HepG2 (cell line): ENCODE measurements at regions not wholly inside any gene's neighbourhood (a gene's known extent, or its start where the extent isn't known, plus 50 kb on each side); places are given as distances from the start of the nearest gene placed in this dataset.

Experiments
- ATAC-seq: fragments of 200-7000 bp; cut with Tn5 transposase; 3 replicates; pipeline ENCODE4 v1.9.1; 2020; ENCODE audit warnings: mild to moderate bottlenecking, moderate library complexity
- BruUV-seq: library from RNA; stranded (reverse); fragments of 400-500 nt; replicated peaks from 2 replicates; lab custom pipeline; 2021; lab: Mats Ljungman, UMichigan
- CTCF ChIA-PET: fragments of 300-600 bp; formaldehyde crosslinking; extraction: SDS; loops from one replicate; lab custom pipeline; 2021; ENCODE audit warnings: low total read pairs, inconsistent platforms, low intra/inter-chr PET ratio; lab: Yijun Ruan, JAX
- POLR2A ChIA-PET: fragments of 350-600 bp; sonication (Branson Sonifier 250); formaldehyde crosslinking; loops from one replicate; lab custom pipeline; 2020; ENCODE audit warnings: antibody characterized with exemption, inconsistent platforms; lab: Yijun Ruan, JAX
- DNase-seq: peaks from one replicate; pipeline ENCODE4 v3.0.0-alpha.2; 2015; ENCODE audit warnings: low spot score
- FAIRE-seq: peaks from 3 replicates; lab custom pipeline; 2011; peaks lifted over from hg19 to GRCh38; lab: Jason Lieb, UNC
- H2AFZ ChIP-seq: one replicate; pipeline ENCODE4 v1.6.1; 2011; ENCODE audit warnings: low read length, inconsistent platforms
- H3K27ac ChIP-seq: fragments of 300-600 bp; 3 replicates; pipeline ENCODE4 v1.8.0; 2011; ENCODE audit warnings: mixed run types, mild to moderate bottlenecking, mixed read lengths, low read length, inconsistent platforms; ENCODE audit not compliant: insufficient read depth; ENCODE audit errors: extremely low read length
- H3K27me3 ChIP-seq, 2 experiments: fragments of 200-600 bp in 1 of 2; 2 replicates in 1 of 2; 3 replicates in 1 of 2; pipeline versions ENCODE4 v1.6.0 to v1.8.0; 2011; ENCODE audit warnings: low read length in 2 of 2, mild to moderate bottlenecking in 2 of 2, moderate library complexity in 2 of 2, inconsistent platforms in 1 of 2; ENCODE audit not compliant: insufficient read depth in 2 of 2, control insufficient read depth in 1 of 2
- H3K36me3 ChIP-seq, 2 experiments: fragments of 200-600 bp in 1 of 2; replicated peaks in 1 of 2; 2 replicates in 1 of 2; 3 replicates in 1 of 2; pipeline versions ENCODE4 v1.5.1 to v1.8.0; 2011; ENCODE audit warnings: low read length in 2 of 2, inconsistent platforms in 1 of 2; ENCODE audit not compliant: insufficient read depth in 2 of 2, control insufficient read depth in 1 of 2
- H3K4me1 ChIP-seq: 2 replicates; pipeline ENCODE4 v1.5.1; 2012; ENCODE audit warnings: low read length, inconsistent platforms; ENCODE audit not compliant: insufficient read depth
- H3K4me2 ChIP-seq: 2 replicates; pipeline ENCODE4 v1.6.0; 2011; ENCODE audit warnings: low read depth, low read length, inconsistent platforms
- H3K4me3 ChIP-seq, 3 experiments: fragments of 200-600 bp in 1 of 3; sonication (generic), shearing (Covaris generic) in 1 of 3; replicated peaks in 1 of 3; 2 replicates each; pipeline ENCODE4 v1.5.1; 2011 to 2016; ENCODE audit warnings: low read length in 3 of 3, inconsistent platforms in 2 of 3, low read depth in 2 of 3, mild to moderate bottlenecking in 2 of 3, control low read depth in 1 of 3, mixed read lengths in 1 of 3; ENCODE audit not compliant: insufficient read depth in 1 of 3
- H3K79me2 ChIP-seq: one replicate; pipeline ENCODE4 v1.6.1; 2011; ENCODE audit warnings: low read length, inconsistent platforms; ENCODE audit not compliant: insufficient read depth
- H3K9ac ChIP-seq: 2 replicates; pipeline ENCODE4 v1.6.0; 2011; ENCODE audit warnings: mild to moderate bottlenecking, low read depth, low read length, inconsistent platforms; ENCODE audit not compliant: insufficient read depth
- H3K9me3 ChIP-seq: 2 replicates; pipeline ENCODE4 v1.5.1; 2012; ENCODE audit warnings: mild to moderate bottlenecking, low read length
- H4K20me1 ChIP-seq: 2 replicates; pipeline ENCODE4 v1.6.0; 2011; ENCODE audit warnings: inconsistent platforms, mild to moderate bottlenecking, low read length, moderate library complexity; ENCODE audit not compliant: insufficient read depth
- ARID3A ChIP-seq: IDR thresholded peaks from 2 replicates; pipeline ENCODE4 v1.6.1; 2012; ENCODE audit warnings: low read depth, low read length, improper control_type of control experiment
- BHLHE40 ChIP-seq: IDR thresholded peaks from 2 replicates; pipeline ENCODE4 v1.6.1; 2011; ENCODE audit warnings: low read length, improper control_type of control experiment
- CEBPB ChIP-seq: IDR thresholded peaks from 2 replicates; pipeline ENCODE4 v1.6.1; 2011; ENCODE audit warnings: low read depth, low read length, improper control_type of control experiment, borderline replicate concordance
- CHD4 ChIP-seq: fragments of 200-600 bp; sonication (generic); IDR thresholded peaks from 2 replicates; pipeline ENCODE4 v1.7.0; 2017; ENCODE audit warnings: mild to moderate bottlenecking, low read length, borderline replicate concordance
- DMAP1 ChIP-seq: IDR thresholded peaks from 2 replicates; pipeline ENCODE4 v1.6.1; 2016
- HNRNPUL1 ChIP-seq: fragments of 200-400 bp; formaldehyde crosslinking; IDR thresholded peaks from 2 replicates; pipeline ENCODE4 v1.6.1; 2017; ENCODE audit warnings: low read depth, mild to moderate bottlenecking, low read length, moderate library complexity
- HOXA9 ChIP-seq: sonication (generic); formaldehyde crosslinking; IDR thresholded peaks from 2 replicates; pipeline ENCODE4 v1.8.1; 2022; ENCODE audit warnings: missing genetic modification reagents, mild to moderate bottlenecking, moderate library complexity, borderline replicate concordance
- POLR2AphosphoS2 ChIP-seq: IDR thresholded peaks from 2 replicates; pipeline ENCODE4 v1.6.1; 2011; ENCODE audit warnings: low read depth, low read length, improper control_type of control experiment
- RORA ChIP-seq: sonication (generic); formaldehyde crosslinking; IDR thresholded peaks from 2 replicates; pipeline ENCODE4 v1.5.0; 2020; ENCODE audit warnings: mild to moderate bottlenecking, missing genetic modification reagents, moderate library complexity
- TCF7 ChIP-seq: sonication (generic); IDR thresholded peaks from 2 replicates; pipeline ENCODE4 v1.6.1; 2016; ENCODE audit warnings: antibody characterized with exemption, low read depth
- U2AF2 ChIP-seq: fragments of 200-400 bp; formaldehyde crosslinking; IDR thresholded peaks from 2 replicates; pipeline ENCODE4 v1.6.1; 2017; ENCODE audit warnings: low read depth, mild to moderate bottlenecking, low read length
- ZBTB25 ChIP-seq: IDR thresholded peaks from 2 replicates; pipeline ENCODE4 v1.6.1; 2018; ENCODE audit warnings: missing genetic modification reagents
- ZFY ChIP-seq: sonication (generic); formaldehyde crosslinking; IDR thresholded peaks from 2 replicates; pipeline ENCODE4 v1.4.0; 2020; ENCODE audit warnings: missing genetic modification reagents
- ZIK1 ChIP-seq: sonication (generic); formaldehyde crosslinking; IDR thresholded peaks from 2 replicates; pipeline ENCODE4 v1.5.0; 2020; ENCODE audit warnings: mild to moderate bottlenecking, low read depth, missing genetic modification reagents, borderline replicate concordance
- ZNF234 ChIP-seq: sonication (generic); formaldehyde crosslinking; conservative IDR thresholded peaks from 2 replicates; pipeline ENCODE4 v1.5.1; 2020; ENCODE audit warnings: mild to moderate bottlenecking, missing genetic modification reagents
- ZNF704 ChIP-seq: sonication (generic); formaldehyde crosslinking; IDR thresholded peaks from 2 replicates; pipeline ENCODE4 v1.8.1; 2023; ENCODE audit warnings: mild to moderate bottlenecking, inconsistent platforms, moderate library complexity, missing genetic modification reagents, borderline replicate concordance
- WGBS: methylation state at CpG from one replicate; pipeline ENCODE4 v1.1.6; 2017; ENCODE audit warnings: low lambda C conversion rate; 5-methylcytosine and 5-hydroxymethylcytosine counted together
- in situ Hi-C: cut with HindIII; loops from 2 replicates; pipeline ENCODE4 v1.10.0; 2017; ENCODE audit warnings: low pct_unique_long_range_greater_than_20kb; ENCODE audit not compliant: extremely low pct_ligation_motif_present
- intact Hi-C: fragments of 100-400 bp; cut with micrococcal nuclease; formaldehyde crosslinking; loops from one replicate; pipeline ENCODE4 v1.10.0; 2022; ENCODE audit not compliant: unreplicated experiment

DNA sequence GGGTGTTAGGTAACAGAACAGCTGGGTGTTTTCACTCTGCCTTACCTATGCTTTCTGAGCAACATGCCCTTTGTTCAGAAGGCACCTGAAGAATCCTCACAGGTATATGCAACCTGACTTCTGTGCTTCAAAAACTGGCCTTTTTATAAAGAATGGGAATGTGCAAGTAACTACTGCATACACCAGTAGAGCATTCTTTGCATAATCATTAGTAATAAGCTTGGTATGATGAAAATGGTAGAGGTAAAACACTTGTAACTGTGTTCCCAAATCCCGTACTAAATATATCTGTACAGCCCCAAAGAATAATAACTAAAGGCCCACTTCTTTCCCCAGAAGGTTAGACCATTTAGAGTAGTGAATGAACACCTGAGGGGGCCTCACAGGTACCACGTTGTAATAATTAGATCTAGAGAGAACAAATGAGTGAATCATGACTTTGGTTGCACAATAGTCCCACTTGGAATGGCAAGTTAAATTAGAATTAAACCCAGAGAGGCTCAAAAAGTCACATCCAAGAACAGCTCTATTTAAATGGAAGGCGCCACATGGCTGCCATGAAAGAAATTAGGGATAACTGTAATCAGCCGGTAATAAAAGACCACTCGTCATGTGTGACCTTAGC is 413.9 kb downstream of the KLF12 start:
- Histone ChIP-seq H3K4me3 (no peak overlapping the region), H3K27me3 (no peaks in the 10 kb centered on the region), H3K4me1 (peaks cover 10% of the 10 kb centered on the region; the same call in 1 of the 2 replicates), H4K20me1 (no peaks in the 10 kb centered on the region), H3K9ac (no peak overlapping the region), H3K9me3 (no peaks in the 10 kb centered on the region), H3K4me2 (no peak overlapping the region), H3K27ac (no peak overlapping the region), H3K79me2 (no peaks in the 10 kb centered on the region), H2AFZ (no peak overlapping the region), H3K36me3 (no peaks in the 10 kb centered on the region)
- 62% methylated on average over 5 of the region's 5 CpGs for WGBS
- FAIRE-seq, result no peak
- intact Hi-C loops, result no loop called here
- TF ChIP-seq CEBPB, result peak; percentile 11; the same call in 1 of the 2 replicates
- no peak for TF ChIP-seq ZNF704
- POLR2A ChIA-PET, result no interaction called here
- no peak for ATAC-seq
- in situ Hi-C loops, result no loop called here
- DNase-seq, result no peak
- no TSS peak for BruUV-seq
- CTCF ChIA-PET, result no interaction called here

DNA sequence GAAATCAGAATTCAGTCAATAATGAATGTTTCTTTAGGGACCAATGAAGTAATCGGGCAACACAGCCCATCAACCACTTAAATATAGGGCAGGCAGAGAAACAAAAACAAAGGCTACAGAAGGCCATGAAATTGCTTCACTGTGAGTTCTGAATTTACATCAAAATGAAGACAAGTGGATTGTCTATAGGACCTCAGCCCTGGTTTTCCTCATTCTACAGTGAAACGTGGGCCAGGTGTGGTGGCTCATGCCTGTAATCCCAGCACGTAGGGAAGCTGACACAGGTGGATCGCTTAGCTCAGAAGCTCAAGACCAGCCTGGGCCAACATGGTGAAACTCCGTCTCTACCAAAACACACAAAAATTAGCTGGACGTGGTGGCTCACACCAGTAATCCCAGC is 416.0 kb downstream of the KLF12 start:
- Histone ChIP-seq H3K9ac (no peak overlapping the region), H3K36me3 (no peaks in the 10 kb centered on the region), H2AFZ (no peak overlapping the region), H3K27me3 (no peaks in the 10 kb centered on the region), H3K4me3 (no peak overlapping the region), H3K27ac (no peak overlapping the region), H3K4me1 (peaks cover 10% of the 10 kb centered on the region; the same call in 1 of the 2 replicates), H4K20me1 (no peaks in the 10 kb centered on the region), H3K9me3 (no peaks in the 10 kb centered on the region), H3K79me2 (no peaks in the 10 kb centered on the region), H3K4me2 (no peak overlapping the region)
- no peak for DNase-seq
- in situ Hi-C loops (no loop called here), intact Hi-C loops (no loop called here)
- 63% methylated on average over 4 of the region's 6 CpGs for WGBS
- FAIRE-seq, result no peak
- ATAC-seq, result no peak
- BruUV-seq, result no TSS peak
- ChIA-PET POLR2A (no interaction called here), CTCF (no interaction called here)
- TF ChIP-seq U2AF2 (no peak), ZFY (CRISPR knock-in tag) (no peak), ZIK1 (CRISPR knock-in tag) (no peak), DMAP1 (CRISPR knock-in tag) (no peak), POLR2AphosphoS2 (no peak), RORA (CRISPR knock-in tag) (no peak), ZNF234 (CRISPR knock-in tag) (no peak), ARID3A (no peak), BHLHE40 (no peak), CHD4 (no peak), HNRNPUL1 (no peak), TCF7 (no peak), ZBTB25 (CRISPR knock-in tag) (no peak), HOXA9 (CRISPR knock-in tag) (no peak)
